Colonic mucosa (tissue), 4 donors: ENCODE measurements at regions not wholly inside any gene's neighbourhood (a gene's known extent, or its start where the extent isn't known, plus 50 kb on each side); places are given as distances from the start of the nearest gene placed in this dataset.

ENCODE experiments used
- DNase-seq: peaks from one replicate; pipeline ENCODE4 v3.0.0-alpha.2; 2020
- H3K27ac ChIP-seq: fragments of 200-600 bp; one replicate; pipeline ENCODE4 v1.8.0; 2021
- H3K27me3 ChIP-seq: fragments of 200-600 bp; one replicate; pipeline ENCODE4 v1.8.0; 2021
- H3K36me3 ChIP-seq: fragments of 200-600 bp; one replicate; pipeline ENCODE4 v1.8.0; 2021
- H3K4me1 ChIP-seq: fragments of 200-600 bp; one replicate; pipeline ENCODE4 v1.8.0; 2021; ENCODE audit warnings: mild to moderate bottlenecking
- H3K4me3 ChIP-seq: fragments of 200-600 bp; one replicate; pipeline ENCODE4 v1.8.0; 2021
- H3K9ac ChIP-seq, 2 donors: one replicate each; pipeline ENCODE4 v1.7.0; 2013; ENCODE audit warnings: control low read depth in 2 of 2, low read depth in 2 of 2, low read length in 2 of 2
- H3K9me3 ChIP-seq: fragments of 200-600 bp; one replicate; pipeline ENCODE4 v1.8.0; 2021
- CTCF ChIP-seq: fragments of 200-600 bp; IDR thresholded peaks from one replicate; pipeline ENCODE4 v1.8.0; 2022; ENCODE audit warnings: antibody characterized with exemption, mild to moderate bottlenecking
- intact Hi-C: fragments of 100-400 bp; cut with DNase I; formaldehyde crosslinking; loops from one replicate; pipeline ENCODE4 v1.14.1; 2022
- donor health status: healthy.
- donor health status: DM: no; HTN: no; CAD: no.
- donor health status: DM: no; HTN: no; CAD: no.

- no peaks in the 10 kb centered on the region for H3K4me1 ChIP-seq
- H3K9ac ChIP-seq = no peak overlapping the region
- intact Hi-C loops = loop anchor here (10.0 kb wide), 2 partner anchors 499 to 1589 kb away; no protein-coding TSS in a partner anchor
- H3K27me3 ChIP-seq = no peaks in the 10 kb centered on the region
- no peaks in the 10 kb centered on the region for H3K9me3 ChIP-seq
- no peak for TF ChIP-seq CTCF
- no peak overlapping the region for H3K4me3 ChIP-seq
- no peak for DNase-seq
- no peaks in the 10 kb centered on the region for H3K36me3 ChIP-seq
- no peak overlapping the region for H3K27ac ChIP-seq
Measured at GRCh38 chr13:67735651-67736050, 505.5 kb upstream of the PCDH9 start.

- H3K27ac ChIP-seq = no peak overlapping the region
- intact Hi-C loops = no loop called here
- no peak for TF ChIP-seq CTCF
- H3K9me3 ChIP-seq = no peaks in the 10 kb centered on the region
- no peak overlapping the region for H3K4me3 ChIP-seq
- DNase-seq = peak; percentile 34
- H3K36me3 ChIP-seq = no peaks in the 10 kb centered on the region
- no peaks in the 10 kb centered on the region for H3K27me3 ChIP-seq
- no peak overlapping the region for H3K9ac ChIP-seq
- H3K4me1 ChIP-seq = no peaks in the 10 kb centered on the region
Measured at GRCh38 chr13:67726979-67727378, 496.8 kb upstream of the PCDH9 start.

GRCh38 chr13:67725999-67726398 lies 495.9 kb upstream of the PCDH9 start:
- intact Hi-C loops = no loop called here
- Histone ChIP-seq H3K9me3 (no peaks in the 10 kb centered on the region), H3K9ac (no peak overlapping the region), H3K4me1 (no peaks in the 10 kb centered on the region), H3K4me3 (no peak overlapping the region), H3K36me3 (no peaks in the 10 kb centered on the region), H3K27ac (no peak overlapping the region), H3K27me3 (no peaks in the 10 kb centered on the region)
- TF ChIP-seq CTCF = no peak
- no peak for DNase-seq

GRCh38 chr13:67713571-67713970 lies 483.4 kb upstream of the PCDH9 start:
- no peaks in the 10 kb centered on the region for H3K36me3 ChIP-seq
- H3K4me1 ChIP-seq = no peaks in the 10 kb centered on the region
- H3K9me3 ChIP-seq = no peaks in the 10 kb centered on the region
- no peak for DNase-seq
- TF ChIP-seq CTCF = no peak
- H3K27ac ChIP-seq = no peak overlapping the region
- intact Hi-C loops = no loop called here
- no peak overlapping the region for H3K4me3 ChIP-seq
- no peak overlapping the region for H3K9ac ChIP-seq
- no peaks in the 10 kb centered on the region for H3K27me3 ChIP-seq

- no peaks in the 10 kb centered on the region for H3K4me1 ChIP-seq
- intact Hi-C loops = no loop called here
- DNase-seq = no peak
- no peak overlapping the region for H3K4me3 ChIP-seq
- H3K9ac ChIP-seq = no peak overlapping the region
- no peaks in the 10 kb centered on the region for H3K36me3 ChIP-seq
- H3K27ac ChIP-seq = no peak overlapping the region
- no peaks in the 10 kb centered on the region for H3K27me3 ChIP-seq
- no peak for TF ChIP-seq CTCF
- no peaks in the 10 kb centered on the region for H3K9me3 ChIP-seq
Measured at GRCh38 chr13:67696775-67697174, 466.6 kb upstream of the PCDH9 start.

GRCh38 chr13:67664502-67664901 lies 434.4 kb upstream of the PCDH9 start:
- intact Hi-C loops = no loop called here
- Histone ChIP-seq H3K4me3 (no peak overlapping the region), H3K27ac (no peak overlapping the region), H3K36me3 (no peaks in the 10 kb centered on the region), H3K4me1 (no peaks in the 10 kb centered on the region), H3K9me3 (no peaks in the 10 kb centered on the region), H3K27me3 (no peaks in the 10 kb centered on the region), H3K9ac (no peak overlapping the region)
- no peak for TF ChIP-seq CTCF
- DNase-seq = no peak
